AG08396 (cell line): ENCODE measurements at regions not wholly inside any gene's neighbourhood (a gene's known extent, or its start where the extent isn't known, plus 50 kb on each side); places are given as distances from the start of the nearest gene placed in this dataset.

ENCODE experiments used
- DNase-seq: peaks from one replicate; pipeline ENCODE4 v3.0.0; 2012; ENCODE audit warnings: low spot score, mixed read lengths

- DNase-seq: no peak
These were observed 1090.0 kb upstream of the EYS start for GRCh38 chr6:66796987-66797386.

GRCh38 chr6:66788579-66788978, 1081.6 kb upstream of the EYS start:
- DNase-seq: no peak

- DNase-seq: no peak
These were observed 1065.8 kb upstream of the EYS start for GRCh38 chr6:66772800-66773199.

GRCh38 chr6:66771626-66772025, 1064.6 kb upstream of the EYS start:
- no peak for DNase-seq

GRCh38 chr6:66751630-66752029, 1044.6 kb upstream of the EYS start:
- DNase-seq: no peak

- no peak for DNase-seq
These were observed 1033.3 kb upstream of the EYS start for GRCh38 chr6:66740346-66740745.

GRCh38 chr6:66735106-66735890, 1028.3 kb upstream of the EYS start:
- no peak for DNase-seq

GRCh38 chr6:66731310-66731709, 1024.3 kb upstream of the EYS start:
- no peak for DNase-seq

GRCh38 chr6:66725670-66726069, 1018.6 kb upstream of the EYS start:
- DNase-seq: no peak

- no peak for DNase-seq
These were observed 1010.8 kb upstream of the EYS start for GRCh38 chr6:66717801-66718200.

- DNase-seq: no peak
These were observed 992.4 kb upstream of the EYS start for GRCh38 chr6:66699385-66699784.

GRCh38 chr6:66689608-66690007, 982.6 kb upstream of the EYS start:
- no peak for DNase-seq

GRCh38 chr6:66687611-66688140, 980.6 kb upstream of the EYS start:
- no peak for DNase-seq

- no peak for DNase-seq
These were observed 968.9 kb upstream of the EYS start for GRCh38 chr6:66675906-66676305.

GRCh38 chr6:66664112-66664511, 957.1 kb upstream of the EYS start:
- no peak for DNase-seq

- no peak for DNase-seq
These were observed 955.9 kb upstream of the EYS start for GRCh38 chr6:66662721-66663507.

- DNase-seq: peak; percentile 26
These were observed 955.2 kb upstream of the EYS start for GRCh38 chr6:66662196-66662595.

GRCh38 chr6:66655420-66655819, 948.4 kb upstream of the EYS start:
- no peak for DNase-seq

GRCh38 chr6:66638518-66638917, 931.5 kb upstream of the EYS start:
- no peak for DNase-seq

GRCh38 chr6:66638099-66638498, 931.1 kb upstream of the EYS start:
- no peak for DNase-seq

GRCh38 chr6:66628917-66629316, 921.9 kb upstream of the EYS start:
- DNase-seq: no peak

- no peak for DNase-seq
These were observed 916.0 kb upstream of the EYS start for GRCh38 chr6:66623050-66623449.

- peak; percentile 16 for DNase-seq
These were observed 898.9 kb upstream of the EYS start for GRCh38 chr6:66605971-66606370.
